NCI-H146 treated with DMSO at 0.1 percent for 48 hours (cell line): ENCODE measurements at regions not wholly inside any gene's neighbourhood (a gene's known extent, or its start where the extent isn't known, plus 50 kb on each side); places are given as distances from the start of the nearest gene placed in this dataset.

ENCODE experiments used
- DNase-seq: peaks from one replicate; lab custom pipeline; 2025; ENCODE audit not compliant: unreplicated experiment; lab: John Stamatoyannopoulos, UW

DNA sequence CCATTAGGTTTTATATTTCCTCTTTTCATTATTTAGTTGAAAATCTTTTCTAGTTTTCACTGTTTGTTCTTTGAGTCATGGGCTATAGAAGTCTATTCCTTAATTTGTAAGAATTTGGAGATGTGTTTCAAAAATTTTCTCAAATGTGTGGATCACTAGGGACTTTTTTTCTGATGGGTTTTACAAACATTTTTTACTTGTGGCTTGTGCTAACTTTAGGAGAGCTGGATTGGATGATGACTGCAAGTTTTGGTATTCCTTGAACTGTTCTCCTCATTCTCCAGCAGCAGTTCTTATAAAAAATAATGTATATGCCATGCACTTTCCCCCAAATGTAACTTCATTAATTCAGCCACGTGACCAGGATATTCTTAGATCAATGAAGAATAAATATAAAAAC, 94.7 kb upstream of the CWC22 start:
- DNase-seq: no peak

DNA sequence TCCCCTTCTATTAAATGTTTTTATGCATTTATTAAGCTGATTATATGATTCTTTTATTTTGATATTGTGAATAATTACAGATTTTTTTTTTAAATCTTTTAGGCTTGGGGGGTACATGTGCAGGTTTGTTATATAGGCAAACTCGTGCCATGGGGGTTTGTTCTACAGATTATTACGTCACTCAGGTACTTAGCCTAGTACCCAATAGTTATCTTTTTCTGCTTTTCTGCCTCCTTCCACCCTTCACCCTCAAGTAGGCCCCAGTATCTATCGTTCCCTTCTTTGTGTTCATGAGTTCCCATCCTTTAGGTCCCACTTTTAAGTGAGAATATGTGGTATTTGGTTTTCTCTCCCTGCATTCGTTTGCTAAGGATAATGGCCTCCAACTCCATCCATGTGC, 92.2 kb upstream of the CWC22 start:
- DNase-seq: no peak

GRCh38 chr2:180085144-180085543, 78.0 kb upstream of the CWC22 start:
- DNase-seq: no peak

DNA sequence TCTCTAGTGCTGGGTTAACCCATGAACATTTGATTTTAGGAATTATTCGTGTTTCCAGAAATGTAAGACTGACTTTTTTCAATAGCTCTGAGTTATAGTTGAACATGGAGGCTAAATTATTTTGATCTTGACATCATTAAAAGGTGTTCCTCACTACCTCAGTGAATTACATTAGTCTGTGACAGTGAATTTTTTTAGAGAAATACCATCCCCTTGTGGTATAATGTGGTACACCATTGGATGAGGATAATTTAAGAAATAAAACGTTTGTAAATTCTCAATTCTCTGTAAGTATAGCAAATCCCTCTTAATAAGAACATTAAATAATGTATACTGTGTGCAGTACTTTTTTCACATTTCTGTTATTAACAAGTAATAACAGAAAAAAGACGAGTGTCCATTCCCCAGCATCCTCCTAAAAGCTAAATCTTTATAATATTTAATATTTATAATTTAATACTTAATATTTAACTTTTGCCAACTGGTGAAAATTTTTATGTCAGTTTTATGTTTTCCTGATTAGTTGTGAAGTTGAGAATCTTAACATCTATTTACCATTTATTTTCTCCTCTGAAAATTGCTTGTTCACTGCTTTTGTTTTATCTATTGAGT, 70.3 kb upstream of the CWC22 start:
- DNase-seq: no peak

GRCh38 chr2:180075870-180076269, 68.8 kb upstream of the CWC22 start:
- DNase-seq: no peak

GRCh38 chr2:180071797-180072196, 64.7 kb upstream of the CWC22 start:
- DNase-seq: no peak

GRCh38 chr2:180063494-180064092, 56.5 kb upstream of the CWC22 start:
- DNase-seq: no peak

DNA sequence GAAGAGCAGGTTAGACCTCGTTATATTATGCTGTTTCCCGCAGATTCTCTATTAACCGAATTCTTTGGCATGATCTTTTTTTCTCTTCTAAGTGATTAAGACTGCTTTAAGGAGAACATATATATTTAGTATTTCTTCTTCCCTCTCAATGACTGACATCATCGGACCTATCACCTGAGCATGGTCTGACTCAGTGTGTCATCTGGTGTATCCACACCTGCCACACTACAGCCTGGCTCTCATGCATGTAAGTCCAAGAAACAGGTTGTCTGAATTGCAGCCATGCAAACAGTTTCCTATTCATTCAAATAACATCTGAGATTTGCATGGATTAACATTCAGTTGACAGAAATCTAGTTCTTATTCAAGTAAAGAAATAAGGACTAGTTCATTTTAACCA, 55.1 kb upstream of the CWC22 start:
- no peak for DNase-seq

DNA sequence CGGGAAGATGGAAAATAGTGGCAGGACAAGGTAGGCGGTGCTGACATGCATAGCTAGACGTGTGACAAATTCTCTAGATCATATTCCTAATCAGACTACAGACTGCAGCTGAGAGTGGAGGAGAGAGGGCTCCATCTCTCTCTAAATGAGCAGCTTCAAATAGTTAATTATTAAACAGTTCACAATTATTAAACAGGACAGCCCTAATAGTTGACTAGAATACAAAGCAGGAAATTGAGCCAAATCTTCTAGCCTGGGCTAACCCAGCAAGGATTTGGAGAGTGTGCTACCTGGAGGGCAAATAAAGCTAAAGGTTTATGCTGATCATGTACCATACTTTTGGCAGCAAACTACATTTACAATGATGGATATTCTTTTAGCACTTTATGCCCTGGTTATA, 54.4 kb upstream of the CWC22 start:
- no peak for DNase-seq

DNA sequence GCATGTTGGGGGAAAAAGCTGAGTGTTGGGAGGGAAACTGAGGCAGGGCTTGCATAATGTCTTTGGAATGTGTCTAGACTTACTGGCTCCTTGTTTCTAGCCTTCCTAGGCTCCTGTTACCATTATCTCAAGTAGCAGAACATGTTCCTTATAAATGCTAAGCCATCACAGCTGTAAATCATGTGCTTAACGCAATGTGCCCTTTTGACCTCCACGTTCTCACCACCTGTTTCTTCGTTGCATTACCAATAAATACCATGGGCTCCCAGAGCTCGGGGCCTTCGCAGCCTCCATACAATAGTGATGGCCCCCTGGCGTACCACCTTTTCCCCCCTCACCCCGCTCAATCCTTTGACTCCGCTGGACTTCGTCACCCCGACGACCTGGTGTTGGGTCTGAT, 54.0 kb upstream of the CWC22 start:
- DNase-seq: no peak

- DNase-seq: no peak
Measured at GRCh38 chr2:180058993-180059392, 51.9 kb upstream of the CWC22 start.

DNA sequence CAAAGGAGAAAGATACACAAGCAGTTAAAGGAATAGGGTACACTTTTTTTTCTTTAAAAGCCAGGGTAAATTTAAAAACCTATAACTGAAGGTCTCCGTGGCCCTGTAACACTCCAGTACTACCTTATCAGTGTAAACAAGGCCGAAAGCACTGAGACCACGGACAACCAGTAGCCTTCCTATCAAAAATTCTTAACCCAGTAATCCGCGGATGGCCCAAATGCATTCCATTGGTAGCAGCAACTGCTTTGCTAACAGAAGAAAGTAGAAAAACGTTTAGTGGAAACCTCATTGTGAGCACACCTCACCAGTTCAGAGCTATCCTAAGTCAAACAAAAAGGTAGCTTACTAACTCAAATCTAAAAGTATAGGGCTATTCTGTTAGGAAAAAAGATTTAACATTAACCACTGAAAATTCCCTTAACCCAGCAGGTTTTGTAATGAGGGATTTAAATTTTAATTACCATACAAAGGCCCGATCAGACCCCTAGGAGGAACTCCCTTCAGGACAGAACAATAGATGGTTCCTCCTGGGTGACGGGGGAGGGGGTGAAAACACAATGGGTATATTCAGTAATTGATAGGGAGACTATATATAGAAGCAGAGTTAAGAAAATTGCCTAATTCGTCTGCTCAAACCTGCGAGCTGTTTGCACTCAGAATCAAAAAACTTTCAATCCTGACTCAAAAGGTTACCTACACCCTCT, 50.8 kb upstream of the CWC22 start:
- no peak for DNase-seq
